GM18505 (cell line): ENCODE measurements at regions not wholly inside any gene's neighbourhood (a gene's known extent, or its start where the extent isn't known, plus 50 kb on each side); places are given as distances from the start of the nearest gene placed in this dataset.

Experiments
- ATAC-seq: cut with Tn5 transposase; IDR thresholded peaks from one replicate; pipeline ENCODE4 v1.9.1; 2021; ENCODE audit not compliant: unreplicated experiment
- POLR2A ChIP-seq: IDR thresholded peaks from 4 replicates; pipeline ENCODE4 v1.6.1; 2011; ENCODE audit warnings: borderline replicate concordance; ENCODE audit not compliant: insufficient read depth, insufficient read length; ENCODE audit errors: extremely low read depth

GRCh38 chr2:120815292-120815691 is 79.6 kb downstream of the GLI2 start:
- no peak for TF ChIP-seq POLR2A
- ATAC-seq: no peak

GRCh38 chr2:120817136-120817955 is 81.7 kb downstream of the GLI2 start:
- no peak for ATAC-seq
- no peak for TF ChIP-seq POLR2A

DNA sequence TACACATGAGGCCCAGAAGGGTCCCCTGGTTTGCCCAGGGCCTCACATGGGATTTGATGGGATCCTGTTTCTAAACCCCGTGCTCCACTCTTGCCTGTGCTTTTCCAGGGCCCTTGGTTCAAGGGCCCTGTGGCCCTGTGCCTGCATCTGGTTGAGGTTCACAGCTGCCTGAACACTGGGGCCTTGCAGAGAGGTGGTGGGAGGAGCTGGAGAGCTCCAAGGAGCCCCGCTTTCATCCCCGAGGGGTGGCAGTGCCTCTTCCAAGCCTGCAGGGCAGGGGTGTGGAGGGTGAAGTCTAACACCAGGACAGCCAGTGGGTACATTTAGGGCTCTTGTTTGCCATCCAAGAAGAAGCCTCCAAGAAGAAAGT is 82.3 kb downstream of the GLI2 start:
- no peak for ATAC-seq
- no peak for TF ChIP-seq POLR2A

DNA sequence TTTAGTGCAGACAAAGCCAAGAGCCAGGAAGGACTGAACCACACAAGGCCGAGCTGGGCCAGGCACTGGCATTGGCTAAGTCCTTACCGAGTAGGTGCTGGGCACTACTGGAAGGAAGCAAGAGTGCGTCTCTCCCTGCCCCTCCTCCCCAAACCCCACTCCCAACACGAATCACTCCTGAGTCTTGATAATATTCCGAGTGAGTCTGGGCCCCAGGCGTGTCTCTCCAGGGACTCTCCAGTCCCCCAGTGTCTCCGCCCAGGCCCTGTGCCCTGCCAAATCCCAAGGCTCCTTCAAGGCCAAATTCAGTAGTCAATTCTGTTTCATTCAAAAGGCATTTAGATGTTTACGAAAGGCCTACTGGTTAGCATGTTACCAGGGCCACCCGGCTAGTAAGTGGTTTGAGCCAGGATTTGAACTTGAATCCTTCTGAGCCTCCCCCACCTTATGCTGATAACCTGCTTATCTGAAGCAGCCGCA is 82.8 kb downstream of the GLI2 start:
- no peak for ATAC-seq
- TF ChIP-seq POLR2A: no peak

DNA sequence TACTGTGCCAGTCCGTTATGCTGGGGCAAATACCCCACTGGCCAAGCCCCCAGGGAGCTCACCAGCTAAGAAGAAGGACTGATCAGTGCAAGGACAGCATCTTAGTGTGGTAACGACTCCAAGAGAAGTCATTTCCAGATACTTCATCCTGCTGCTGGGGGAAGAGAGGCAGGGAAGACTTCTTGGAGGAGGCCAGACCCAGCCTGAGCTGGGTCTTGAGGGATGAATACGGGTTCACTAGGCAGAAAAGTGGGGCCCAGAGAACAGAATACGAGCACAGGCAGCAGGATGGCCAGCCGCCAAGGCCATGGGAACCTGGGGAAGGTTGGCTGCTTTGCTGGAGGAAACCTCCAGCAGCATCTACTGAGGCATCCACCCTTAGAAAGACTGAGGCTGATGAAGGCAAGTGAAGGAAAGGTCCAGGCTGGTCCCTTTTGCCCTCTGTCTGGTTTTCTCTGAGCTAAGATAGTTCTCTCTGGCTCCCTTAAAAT is 84.1 kb downstream of the GLI2 start:
- no peak for ATAC-seq
- no peak for TF ChIP-seq POLR2A

DNA sequence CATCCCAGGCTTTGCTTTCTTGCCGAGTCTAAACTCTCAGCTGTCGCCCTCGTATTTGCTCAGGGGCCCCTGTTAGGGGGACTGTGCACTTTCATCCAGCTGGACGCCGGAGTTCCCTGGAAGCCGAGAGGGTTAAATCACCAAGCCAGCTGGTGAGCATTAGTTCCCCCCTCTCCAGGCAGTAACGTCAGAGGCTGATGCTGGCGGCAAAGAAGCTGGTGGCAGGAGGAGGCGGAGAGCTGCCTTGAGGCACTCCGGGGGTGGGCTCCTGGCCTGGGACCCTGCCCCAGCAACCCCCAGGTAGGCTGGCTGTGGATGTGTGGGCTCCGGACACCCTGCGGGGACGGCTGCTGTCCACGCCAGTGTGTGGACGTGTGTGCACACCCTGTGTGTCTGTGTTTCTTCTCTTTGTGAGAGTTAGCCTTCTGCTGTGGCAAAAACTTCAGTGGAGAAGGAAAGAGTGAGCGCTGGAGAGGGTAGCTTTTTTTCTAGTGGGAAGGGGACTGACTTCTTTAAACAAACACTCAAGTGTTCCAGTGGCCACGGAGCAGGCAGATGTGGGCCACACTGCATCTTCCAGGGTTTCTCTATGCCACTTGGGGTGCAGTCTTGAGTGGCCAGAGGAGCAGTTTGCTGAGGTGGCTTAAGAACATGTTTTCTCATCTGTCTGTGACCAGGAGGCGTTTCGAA is 84.7 kb downstream of the GLI2 start:
- TF ChIP-seq POLR2A: no peak

DNA sequence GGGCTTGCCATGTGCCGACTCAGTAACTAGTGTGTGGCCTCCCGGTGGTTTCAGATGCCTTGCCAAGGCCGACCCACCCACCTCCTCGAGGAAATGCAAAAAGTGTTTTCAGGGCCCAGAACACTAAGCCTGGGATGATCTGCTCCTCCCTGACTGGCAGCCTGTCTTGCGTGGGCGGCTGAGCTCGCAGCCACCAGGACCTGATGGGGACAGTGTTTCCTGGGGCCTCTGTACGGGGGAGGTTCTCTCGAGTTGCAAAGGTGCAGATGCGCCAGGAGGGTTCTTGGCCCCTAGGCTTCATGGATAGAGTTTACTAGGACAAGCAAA is 85.2 kb downstream of the GLI2 start:
- no peak for ATAC-seq
- TF ChIP-seq POLR2A: no peak

More for the DNA sequence above, 84.7 kb downstream of the GLI2 start:
- ATAC-seq: no peak

DNA sequence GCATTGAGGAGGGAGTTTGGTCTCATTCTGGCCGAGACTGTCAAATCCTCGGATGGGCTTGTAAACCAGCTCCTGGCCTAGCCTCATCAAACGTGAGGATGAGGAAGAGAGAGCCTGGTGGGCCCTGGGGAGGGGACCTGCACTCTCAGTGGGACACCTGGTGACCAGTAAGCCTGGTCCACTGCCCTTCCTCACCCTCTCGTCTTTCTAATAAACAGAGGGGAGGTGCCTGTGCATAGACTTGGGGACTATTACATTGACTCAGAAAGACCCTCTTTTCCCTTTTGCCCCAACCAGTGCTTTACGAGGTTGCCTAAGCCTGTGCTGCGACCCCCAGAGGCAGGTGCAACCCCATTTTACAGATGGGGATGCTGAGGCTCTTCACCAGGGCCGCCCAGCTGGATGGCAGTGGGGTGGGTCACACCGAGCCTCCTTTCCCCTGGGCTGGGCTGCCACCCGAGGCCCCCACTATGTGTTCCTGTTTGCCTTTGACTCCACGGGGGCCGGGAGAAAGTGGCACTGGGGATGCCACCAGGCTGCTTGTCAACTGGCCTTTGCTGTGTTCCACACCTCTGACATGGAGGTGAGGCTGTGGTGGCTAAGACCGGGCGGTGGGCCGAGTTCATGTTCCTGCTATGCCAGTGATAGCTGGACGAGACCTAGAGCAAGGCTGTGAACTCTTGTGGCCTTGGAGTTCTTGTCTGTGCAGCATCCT is 85.9 kb downstream of the GLI2 start:
- no peak for ATAC-seq
- TF ChIP-seq POLR2A: no peak

DNA sequence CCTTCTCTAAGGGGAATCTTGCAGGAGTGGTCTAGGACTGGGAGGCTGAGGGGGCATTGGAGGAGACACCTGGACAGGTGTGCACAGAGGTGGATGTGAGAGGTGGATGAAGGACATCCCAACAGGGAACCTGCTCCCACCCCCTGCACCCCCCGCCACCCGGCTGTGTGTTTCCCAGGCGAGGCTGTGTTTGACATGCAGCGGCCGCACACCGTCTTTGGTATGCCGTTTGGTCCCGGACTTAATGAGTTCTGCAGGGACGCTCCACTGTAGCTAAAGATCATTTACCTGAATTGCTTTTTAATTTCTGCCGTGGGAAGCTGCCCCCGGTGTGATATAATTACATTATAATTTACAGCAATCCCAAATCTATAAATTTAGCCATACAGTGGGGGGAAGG is 87.3 kb downstream of the GLI2 start:
- no peak for ATAC-seq
- TF ChIP-seq POLR2A: no peak

GRCh38 chr2:120823551-120823950 is 87.9 kb downstream of the GLI2 start:
- no peak for TF ChIP-seq POLR2A

DNA sequence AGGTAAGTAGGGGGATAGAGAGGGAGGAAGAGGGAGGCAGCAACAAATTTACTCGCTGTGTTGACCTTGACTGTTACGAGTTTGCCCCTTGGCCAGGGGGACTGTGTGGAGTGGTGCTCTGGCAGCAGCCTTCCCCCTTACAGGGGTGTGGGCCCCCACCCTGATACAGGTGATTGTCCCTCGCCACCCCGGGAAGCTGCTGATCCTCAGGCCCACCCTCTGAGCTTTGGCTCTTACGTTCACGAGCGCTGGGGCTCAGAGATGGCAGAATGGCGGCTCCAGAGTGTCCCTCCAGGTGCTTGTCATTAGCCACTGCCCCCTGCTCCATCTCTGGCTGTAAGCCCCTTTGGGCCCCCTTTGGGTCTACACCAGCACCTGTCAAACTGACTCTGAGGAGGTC is 88.6 kb downstream of the GLI2 start:
- no peak for ATAC-seq

More at GRCh38 chr2:120823551-120823950, 87.9 kb downstream of the GLI2 start:
- no peak for ATAC-seq

DNA sequence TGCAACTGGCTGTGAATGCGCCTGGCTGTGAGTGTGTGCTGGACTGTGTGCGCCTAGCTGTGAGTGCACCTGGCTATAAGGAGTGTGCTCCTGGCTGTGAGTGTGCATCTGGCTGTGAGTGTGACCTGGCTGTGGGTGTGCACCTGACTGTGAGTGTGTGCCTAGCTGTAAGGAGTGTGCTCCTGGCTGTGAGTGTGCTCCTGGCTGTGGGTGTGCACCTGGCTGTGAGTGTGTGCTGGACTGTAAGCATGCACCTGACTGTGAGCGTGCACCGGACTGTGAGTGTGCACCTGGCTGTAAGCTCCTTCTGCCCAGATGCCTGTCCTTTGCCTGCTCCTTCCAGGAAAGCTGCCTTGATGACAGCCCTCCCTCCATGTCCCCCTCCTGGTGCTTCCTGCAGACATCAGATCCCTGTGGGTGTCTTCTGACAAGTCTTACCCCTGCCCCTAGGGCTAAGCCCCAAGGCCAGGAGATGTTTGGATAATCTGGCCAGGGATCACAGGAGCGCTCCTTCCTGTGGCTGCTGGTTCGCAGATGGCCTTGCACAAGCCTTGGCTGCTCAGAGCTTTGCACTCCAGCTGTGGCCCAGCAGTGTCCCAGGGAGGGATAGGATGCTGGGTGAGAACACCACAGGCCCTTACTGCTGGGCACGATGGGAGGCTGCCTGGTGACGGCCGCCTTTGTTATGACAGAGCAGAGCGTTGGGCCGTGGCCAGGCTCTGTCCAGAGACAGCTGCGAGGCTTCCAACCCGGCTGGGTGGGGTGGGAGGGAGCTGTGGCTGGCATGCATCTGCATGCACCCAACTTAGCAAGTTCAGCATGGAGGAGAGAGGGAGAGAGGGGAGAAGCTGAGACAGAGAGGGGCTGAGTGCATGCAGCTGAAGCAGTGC is 89.9 kb downstream of the GLI2 start:
- TF ChIP-seq POLR2A: no peak
- no peak for ATAC-seq

More for the DNA sequence above, 88.6 kb downstream of the GLI2 start:
- no peak for TF ChIP-seq POLR2A
